WTC11 (cell line): ENCODE measurements at regions not wholly inside any gene's neighbourhood (a gene's known extent, or its start where the extent isn't known, plus 50 kb on each side); places are given as distances from the start of the nearest gene placed in this dataset.

Source experiments
- ATAC-seq: fragments of 200-7000 bp; cut with Tn5 transposase; 2 replicates; pipeline ENCODE4 v1.10.0; 2021; ENCODE audit warnings: mild to moderate bottlenecking, moderate library complexity
- CTCF ChIA-PET: fragments of 300-600 bp; sonication (Branson Sonifier 250); formaldehyde crosslinking; loops from one replicate; lab custom pipeline; 2021; ENCODE audit warnings: antibody characterized with exemption; lab: Charles Lee
- POLR2A ChIA-PET: fragments of 350-600 bp; sonication (Branson Sonifier 250); formaldehyde crosslinking; loops from one replicate; lab custom pipeline; 2021; ENCODE audit warnings: antibody characterized with exemption; lab: Charles Lee
- DNase-seq: peaks from one replicate; pipeline ENCODE4 v3.0.0; 2021; ENCODE audit warnings: low spot score
- H3K27ac Mint-ChIP-seq: 2 replicates; pipeline ENCODE4 v1.8.0; 2021; ENCODE audit warnings: mixed read lengths
- H3K27me3 Mint-ChIP-seq: 2 replicates; pipeline ENCODE4 v1.8.0; 2021; ENCODE audit warnings: low read depth, mild to moderate bottlenecking, moderate library complexity, mixed read lengths
- H3K36me3 Mint-ChIP-seq: 2 replicates; pipeline ENCODE4 v1.8.0; 2021; ENCODE audit warnings: mixed read lengths
- H3K4me1 Mint-ChIP-seq: 2 replicates; pipeline ENCODE4 v1.8.0; 2022; ENCODE audit warnings: mixed read lengths
- H3K4me3 Mint-ChIP-seq: 2 replicates; pipeline ENCODE4 v1.8.0; 2021; ENCODE audit warnings: mild to moderate bottlenecking, moderate library complexity, mixed read lengths
- H3K9me3 Mint-ChIP-seq: 2 replicates; pipeline ENCODE4 v1.8.0; 2021; ENCODE audit warnings: mixed read lengths
- CBFB ChIP-seq: sonication (generic); formaldehyde crosslinking; IDR thresholded peaks from 2 replicates; pipeline ENCODE4 v1.8.1; 2022; ENCODE audit warnings: mild to moderate bottlenecking, low read depth, missing genetic modification reagents
- GTF2I ChIP-seq: fragments of 250-450 bp; sonication (Bioruptor Pico); conservative IDR thresholded peaks from 2 replicates; pipeline ENCODE4 v1.4.0; 2021; ENCODE audit warnings: mild to moderate bottlenecking
- JUN ChIP-seq: sonication (generic); formaldehyde crosslinking; IDR thresholded peaks from 2 replicates; pipeline ENCODE4 v1.8.0; 2023; ENCODE audit warnings: mild to moderate bottlenecking, missing genetic modification reagents
- PRDM15 ChIP-seq: sonication (generic); formaldehyde crosslinking; IDR thresholded peaks from 2 replicates; pipeline ENCODE4 v1.8.0; 2022; ENCODE audit warnings: missing genetic modification reagents
- PREB ChIP-seq: sonication (generic); formaldehyde crosslinking; IDR thresholded peaks from 2 replicates; pipeline ENCODE4 v1.8.1; 2022; ENCODE audit warnings: mild to moderate bottlenecking, missing genetic modification reagents, moderate library complexity, borderline replicate concordance
- SMAD4 ChIP-seq: sonication (generic); formaldehyde crosslinking; IDR thresholded peaks from 2 replicates; pipeline ENCODE4 v1.8.0; 2022; ENCODE audit warnings: mild to moderate bottlenecking, missing genetic modification reagents
- ZNF317 ChIP-seq: sonication (generic); formaldehyde crosslinking; IDR thresholded peaks from 2 replicates; pipeline ENCODE4 v1.8.1; 2023; ENCODE audit warnings: low read depth, mild to moderate bottlenecking, moderate library complexity, missing genetic modification reagents, borderline replicate concordance
- TF ChIP-seq, protein P1 (sequence below): sonication (generic); formaldehyde crosslinking; IDR thresholded peaks from 2 replicates; pipeline ENCODE4 v1.8.1; 2023; ENCODE audit warnings: mild to moderate bottlenecking, missing genetic modification reagents, moderate library complexity
- TF ChIP-seq, protein P2 (sequence below): fragments of 200-600 bp; IDR thresholded peaks from 2 replicates; pipeline ENCODE4 v1.8.0; 2022; ENCODE audit warnings: antibody characterized with exemption
- TF ChIP-seq, protein P3 (sequence below): fragments of 250-450 bp; sonication (Bioruptor Pico); IDR thresholded peaks from 2 replicates; pipeline ENCODE4 v1.9.0; 2021; ENCODE audit warnings: mild to moderate bottlenecking, borderline replicate concordance
- TF ChIP-seq, protein P4 (sequence below): sonication (generic); formaldehyde crosslinking; IDR thresholded peaks from 2 replicates; pipeline ENCODE4 v1.8.1; 2022; ENCODE audit warnings: mild to moderate bottlenecking, moderate library complexity, missing genetic modification reagents

DNA sequence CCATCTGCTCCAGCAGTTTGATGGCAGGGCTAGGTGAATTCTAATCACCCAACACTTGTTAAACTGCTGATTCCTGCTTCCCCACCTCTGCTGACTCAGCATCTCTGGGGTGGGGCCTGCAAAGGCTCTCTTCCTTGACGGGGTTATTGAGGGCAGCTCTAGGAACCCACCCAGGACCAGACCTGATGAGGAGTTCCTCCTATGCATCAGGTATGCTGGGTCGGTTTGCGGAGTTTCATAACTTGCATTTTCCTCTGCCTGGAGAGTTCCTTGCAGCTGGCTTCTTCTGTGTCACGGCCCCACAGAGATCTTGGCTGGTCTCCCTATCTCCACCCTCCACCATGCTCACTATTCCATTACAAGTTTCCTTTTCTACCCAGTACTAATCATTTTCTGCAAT lies 93.4 kb upstream of the CCL2 start (continued):
- no peak for TF ChIP-seq PRDM15 (CRISPR knock-in tag)
- no peak for TF ChIP-seq PREB (CRISPR knock-in tag)
- TF ChIP-seq ZNF317 (CRISPR knock-in tag), result no peak
- TF ChIP-seq, protein P1, sequence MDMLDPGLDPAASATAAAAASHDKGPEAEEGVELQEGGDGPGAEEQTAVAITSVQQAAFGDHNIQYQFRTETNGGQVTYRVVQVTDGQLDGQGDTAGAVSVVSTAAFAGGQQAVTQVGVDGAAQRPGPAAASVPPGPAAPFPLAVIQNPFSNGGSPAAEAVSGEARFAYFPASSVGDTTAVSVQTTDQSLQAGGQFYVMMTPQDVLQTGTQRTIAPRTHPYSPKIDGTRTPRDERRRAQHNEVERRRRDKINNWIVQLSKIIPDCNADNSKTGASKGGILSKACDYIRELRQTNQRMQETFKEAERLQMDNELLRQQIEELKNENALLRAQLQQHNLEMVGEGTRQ, result no peak

GRCh38 chr17:34163123-34163522 lies 92.0 kb upstream of the CCL2 start:
- TF ChIP-seq JUN, result no peak
- TF ChIP-seq SMAD4, result no peak
- Mint-ChIP-seq H3K27me3 (no peaks in the 10 kb centered on the region; the same call in 1 of the 2 replicates), H3K36me3 (peaks cover 2% of the 10 kb centered on the region; the same call in 1 of the 2 replicates), H3K4me1 (peaks cover 59% of the 10 kb centered on the region), H3K27ac (no peak overlapping the region), H3K4me3 (no peak overlapping the region), H3K9me3 (no peaks in the 10 kb centered on the region)
- POLR2A ChIA-PET, result no interaction called here
- no peak for ATAC-seq
- DNase-seq, result no peak
- CTCF ChIA-PET, result interaction anchor here (0.6 to 2.4 kb wide), 30 partner anchors 8 to 385 kb away, joined by 3 to 29 read pairs (median 4); no protein-coding TSS in a partner anchor

GRCh38 chr17:34163646-34164045 lies 91.4 kb upstream of the CCL2 start:
- H3K27me3 Mint-ChIP-seq, result no peaks in the 10 kb centered on the region; the same call in 1 of the 2 replicates
- ATAC-seq (peak; percentile 92), DNase-seq (peak; percentile 44)
- TF ChIP-seq CBFB (no peak), SMAD4 (no peak), GTF2I (CRISPR knock-in tag) (no peak)
- TF ChIP-seq, protein P2, sequence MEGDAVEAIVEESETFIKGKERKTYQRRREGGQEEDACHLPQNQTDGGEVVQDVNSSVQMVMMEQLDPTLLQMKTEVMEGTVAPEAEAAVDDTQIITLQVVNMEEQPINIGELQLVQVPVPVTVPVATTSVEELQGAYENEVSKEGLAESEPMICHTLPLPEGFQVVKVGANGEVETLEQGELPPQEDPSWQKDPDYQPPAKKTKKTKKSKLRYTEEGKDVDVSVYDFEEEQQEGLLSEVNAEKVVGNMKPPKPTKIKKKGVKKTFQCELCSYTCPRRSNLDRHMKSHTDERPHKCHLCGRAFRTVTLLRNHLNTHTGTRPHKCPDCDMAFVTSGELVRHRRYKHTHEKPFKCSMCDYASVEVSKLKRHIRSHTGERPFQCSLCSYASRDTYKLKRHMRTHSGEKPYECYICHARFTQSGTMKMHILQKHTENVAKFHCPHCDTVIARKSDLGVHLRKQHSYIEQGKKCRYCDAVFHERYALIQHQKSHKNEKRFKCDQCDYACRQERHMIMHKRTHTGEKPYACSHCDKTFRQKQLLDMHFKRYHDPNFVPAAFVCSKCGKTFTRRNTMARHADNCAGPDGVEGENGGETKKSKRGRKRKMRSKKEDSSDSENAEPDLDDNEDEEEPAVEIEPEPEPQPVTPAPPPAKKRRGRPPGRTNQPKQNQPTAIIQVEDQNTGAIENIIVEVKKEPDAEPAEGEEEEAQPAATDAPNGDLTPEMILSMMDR, result peak; percentile 39; the same call in 1 of the 2 replicates
- no peaks in the 10 kb centered on the region for H3K9me3 Mint-ChIP-seq
- H3K36me3 Mint-ChIP-seq, result peaks cover 2% of the 10 kb centered on the region; the same call in 1 of the 2 replicates
- CTCF ChIA-PET, result interaction anchor here (0.6 to 2.4 kb wide), 29 partner anchors 9 to 386 kb away, joined by 3 to 29 read pairs (median 4); no protein-coding TSS in a partner anchor
- H3K27ac Mint-ChIP-seq, result peak overlapping the region; percentile 35; the same call in 1 of the 2 replicates
- peaks cover 54% of the 10 kb centered on the region for H3K4me1 Mint-ChIP-seq
- POLR2A ChIA-PET, result no interaction called here
- no peak overlapping the region for H3K4me3 Mint-ChIP-seq

GRCh38 chr17:34164837-34165236 lies 90.2 kb upstream of the CCL2 start:
- H3K27me3 Mint-ChIP-seq, result no peaks in the 10 kb centered on the region; the same call in 1 of the 2 replicates
- H3K4me3 Mint-ChIP-seq, result no peak overlapping the region
- ATAC-seq (no peak), DNase-seq (no peak)
- no peaks in the 10 kb centered on the region for H3K9me3 Mint-ChIP-seq
- no peaks in the 10 kb centered on the region for H3K36me3 Mint-ChIP-seq
- peaks cover 50% of the 10 kb centered on the region for H3K4me1 Mint-ChIP-seq
- H3K27ac Mint-ChIP-seq, result no peak overlapping the region
- POLR2A ChIA-PET, result no interaction called here
- CTCF ChIA-PET, result interaction anchor here (0.6 to 4.0 kb wide), 4 partner anchors 17 to 865 kb away, joined by 3 to 21 read pairs (median 3); no protein-coding TSS in a partner anchor
- TF ChIP-seq, protein P1, result no peak
- TF ChIP-seq, protein P3, sequence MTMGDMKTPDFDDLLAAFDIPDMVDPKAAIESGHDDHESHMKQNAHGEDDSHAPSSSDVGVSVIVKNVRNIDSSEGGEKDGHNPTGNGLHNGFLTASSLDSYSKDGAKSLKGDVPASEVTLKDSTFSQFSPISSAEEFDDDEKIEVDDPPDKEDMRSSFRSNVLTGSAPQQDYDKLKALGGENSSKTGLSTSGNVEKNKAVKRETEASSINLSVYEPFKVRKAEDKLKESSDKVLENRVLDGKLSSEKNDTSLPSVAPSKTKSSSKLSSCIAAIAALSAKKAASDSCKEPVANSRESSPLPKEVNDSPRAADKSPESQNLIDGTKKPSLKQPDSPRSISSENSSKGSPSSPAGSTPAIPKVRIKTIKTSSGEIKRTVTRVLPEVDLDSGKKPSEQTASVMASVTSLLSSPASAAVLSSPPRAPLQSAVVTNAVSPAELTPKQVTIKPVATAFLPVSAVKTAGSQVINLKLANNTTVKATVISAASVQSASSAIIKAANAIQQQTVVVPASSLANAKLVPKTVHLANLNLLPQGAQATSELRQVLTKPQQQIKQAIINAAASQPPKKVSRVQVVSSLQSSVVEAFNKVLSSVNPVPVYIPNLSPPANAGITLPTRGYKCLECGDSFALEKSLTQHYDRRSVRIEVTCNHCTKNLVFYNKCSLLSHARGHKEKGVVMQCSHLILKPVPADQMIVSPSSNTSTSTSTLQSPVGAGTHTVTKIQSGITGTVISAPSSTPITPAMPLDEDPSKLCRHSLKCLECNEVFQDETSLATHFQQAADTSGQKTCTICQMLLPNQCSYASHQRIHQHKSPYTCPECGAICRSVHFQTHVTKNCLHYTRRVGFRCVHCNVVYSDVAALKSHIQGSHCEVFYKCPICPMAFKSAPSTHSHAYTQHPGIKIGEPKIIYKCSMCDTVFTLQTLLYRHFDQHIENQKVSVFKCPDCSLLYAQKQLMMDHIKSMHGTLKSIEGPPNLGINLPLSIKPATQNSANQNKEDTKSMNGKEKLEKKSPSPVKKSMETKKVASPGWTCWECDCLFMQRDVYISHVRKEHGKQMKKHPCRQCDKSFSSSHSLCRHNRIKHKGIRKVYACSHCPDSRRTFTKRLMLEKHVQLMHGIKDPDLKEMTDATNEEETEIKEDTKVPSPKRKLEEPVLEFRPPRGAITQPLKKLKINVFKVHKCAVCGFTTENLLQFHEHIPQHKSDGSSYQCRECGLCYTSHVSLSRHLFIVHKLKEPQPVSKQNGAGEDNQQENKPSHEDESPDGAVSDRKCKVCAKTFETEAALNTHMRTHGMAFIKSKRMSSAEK (CRISPR knock-in tag), result no peak
- TF ChIP-seq, protein P4, sequence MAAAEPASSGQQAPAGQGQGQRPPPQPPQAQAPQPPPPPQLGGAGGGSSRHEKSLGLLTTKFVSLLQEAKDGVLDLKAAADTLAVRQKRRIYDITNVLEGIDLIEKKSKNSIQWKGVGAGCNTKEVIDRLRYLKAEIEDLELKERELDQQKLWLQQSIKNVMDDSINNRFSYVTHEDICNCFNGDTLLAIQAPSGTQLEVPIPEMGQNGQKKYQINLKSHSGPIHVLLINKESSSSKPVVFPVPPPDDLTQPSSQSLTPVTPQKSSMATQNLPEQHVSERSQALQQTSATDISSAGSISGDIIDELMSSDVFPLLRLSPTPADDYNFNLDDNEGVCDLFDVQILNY (CRISPR knock-in tag), result no peak
